Epithelial cell of proximal tubule (primary cell): ENCODE measurements at regions not wholly inside any gene's neighbourhood (a gene's known extent, or its start where the extent isn't known, plus 50 kb on each side); places are given as distances from the start of the nearest gene placed in this dataset.

Experiments
- DNase-seq: peaks from one replicate; pipeline ENCODE4 v3.0.0-alpha.2; 2011; ENCODE audit warnings: low read depth
- H3K4me3 ChIP-seq: 2 replicates; pipeline ENCODE4 v1.5.1; 2011; ENCODE audit warnings: low read depth, mild to moderate bottlenecking, low read length
- CTCF ChIP-seq: conservative IDR thresholded peaks from 2 replicates; pipeline ENCODE4 v1.5.1; 2012; ENCODE audit warnings: low read depth, mild to moderate bottlenecking, low read length

DNA sequence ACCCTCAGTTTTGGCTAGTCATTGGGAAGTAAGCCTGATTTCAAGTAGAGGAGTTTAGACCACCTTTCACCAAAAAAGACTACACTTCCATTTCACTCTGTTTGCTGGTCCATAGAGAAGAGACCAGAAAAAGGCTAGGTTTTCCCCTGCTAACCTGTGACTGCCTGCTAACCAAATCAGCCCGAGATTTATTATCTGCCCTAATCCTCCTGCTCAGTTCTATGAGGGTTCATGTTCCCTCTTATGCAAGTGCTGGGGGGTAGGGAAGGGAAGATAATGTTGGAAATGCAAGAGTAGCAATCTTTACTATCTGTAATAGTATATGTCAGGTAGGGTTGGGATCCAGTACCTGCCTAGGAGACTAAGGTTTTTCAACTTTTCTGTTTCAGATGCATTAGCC lies 51.6 kb upstream of the CCNG1 start:
- TF ChIP-seq CTCF = no peak
- no peak for DNase-seq

GRCh38 chr5:163386352-163386751 lies 51.0 kb upstream of the CCNG1 start:
- H3K4me3 ChIP-seq = no peak overlapping the region
- no peak for TF ChIP-seq CTCF
- no peak for DNase-seq

More for the DNA sequence above, 51.6 kb upstream of the CCNG1 start:
- no peak overlapping the region for H3K4me3 ChIP-seq

DNA sequence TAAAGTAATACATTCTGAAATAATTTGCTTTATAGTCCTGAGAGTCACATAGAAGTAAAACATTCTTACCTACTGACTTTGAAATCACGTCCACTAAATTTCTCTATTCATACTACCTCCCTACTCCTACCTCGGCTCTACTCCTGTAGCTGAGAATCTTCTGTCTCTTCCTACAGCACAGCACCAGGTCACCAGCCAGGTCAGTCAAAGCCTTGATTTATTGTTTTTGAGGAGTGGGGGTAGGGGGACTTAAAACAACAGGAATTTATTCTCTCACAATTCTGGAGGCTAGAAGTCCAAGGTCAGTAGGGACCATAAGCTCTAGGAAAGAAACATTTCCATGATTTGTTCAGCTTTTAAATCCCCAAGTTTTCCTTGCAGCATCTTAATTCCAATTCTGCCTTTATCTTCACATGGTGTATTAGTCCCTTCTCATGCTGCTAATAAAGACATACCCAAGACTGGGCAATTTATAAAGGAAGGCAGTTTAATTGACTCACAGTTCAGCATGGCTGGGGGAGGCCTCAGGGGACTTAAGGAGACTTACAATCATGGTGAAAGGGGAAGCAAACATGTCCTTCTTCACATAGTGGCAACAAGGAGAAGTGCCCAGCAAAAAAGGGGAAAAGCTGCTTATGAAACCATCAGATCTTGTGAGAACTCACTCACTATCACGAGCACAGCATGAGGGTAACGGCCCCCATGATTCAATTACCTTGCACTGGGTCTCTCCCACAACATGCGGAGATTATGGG lies 49.6 kb upstream of the CCNG1 start:
- DNase-seq = no peak
- no peak for TF ChIP-seq CTCF
- no peak overlapping the region for H3K4me3 ChIP-seq
